Kidney epithelial cell (primary cell): ENCODE measurements at regions not wholly inside any gene's neighbourhood (a gene's known extent, or its start where the extent isn't known, plus 50 kb on each side); places are given as distances from the start of the nearest gene placed in this dataset.
A peak's percentile ranks its signal among the peaks of the same experiment; 100 is the strongest.

Experiments used
- DNase-seq: peaks from one replicate; pipeline ENCODE4 v3.0.0-alpha.2; 2010; ENCODE audit warnings: low read depth
- H3K27me3 ChIP-seq: 2 replicates; pipeline ENCODE4 v1.6.0; 2011; ENCODE audit warnings: low read length; ENCODE audit not compliant: control insufficient read depth, insufficient read depth
- H3K36me3 ChIP-seq: 2 replicates; pipeline ENCODE4 v1.5.1; 2011; ENCODE audit warnings: low read length; ENCODE audit not compliant: control insufficient read depth, insufficient read depth
- H3K4me3 ChIP-seq: 2 replicates; pipeline ENCODE4 v1.5.1; 2011; ENCODE audit warnings: low read depth, mild to moderate bottlenecking, control low read depth, low read length
- CTCF ChIP-seq: IDR thresholded peaks from 2 replicates; pipeline ENCODE4 v1.5.1; 2011; ENCODE audit warnings: mild to moderate bottlenecking, moderate library complexity, low read length, control low read depth, inconsistent platforms; ENCODE audit not compliant: insufficient read depth, poor library complexity, severe bottlenecking

DNA sequence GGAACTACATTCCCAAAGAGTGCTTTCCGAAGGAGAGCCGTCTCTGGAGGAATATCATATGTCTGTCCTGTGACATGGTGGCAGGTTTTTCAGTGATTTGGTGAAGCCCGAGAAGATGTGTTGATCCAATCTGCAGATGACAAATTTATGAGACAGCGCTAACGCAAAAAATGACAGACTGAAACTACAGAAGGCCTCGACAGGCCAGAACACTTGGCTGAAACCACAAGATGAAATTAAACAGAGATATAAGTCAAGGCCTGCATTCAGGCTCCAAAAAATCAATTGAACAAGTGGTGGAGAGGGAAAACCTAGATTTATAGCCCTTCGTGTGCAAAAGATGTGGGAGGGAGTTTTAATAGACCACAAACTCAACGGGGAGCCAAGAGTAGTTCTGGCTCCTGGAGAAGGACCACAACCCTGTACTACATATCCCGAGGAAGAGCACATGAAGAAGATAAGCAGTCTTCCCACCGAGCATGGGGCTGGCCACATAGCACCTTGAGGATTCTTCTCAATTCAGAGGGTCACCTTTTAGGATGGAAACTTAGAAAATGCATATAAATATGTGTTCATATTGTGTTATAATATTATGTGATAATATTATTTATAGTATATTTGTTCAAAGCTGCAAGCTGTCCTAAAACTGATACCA, 231.3 kb upstream of the PDE10A start:
- no peaks in the 10 kb centered on the region for H3K36me3 ChIP-seq
- DNase-seq = no peak
- TF ChIP-seq CTCF = no peak
- no peak overlapping the region for H3K4me3 ChIP-seq
- no peaks in the 10 kb centered on the region for H3K27me3 ChIP-seq

GRCh38 chr6:165893431-165893830, 230.4 kb upstream of the PDE10A start:
- Histone ChIP-seq H3K4me3 (no peak overlapping the region), H3K27me3 (no peaks in the 10 kb centered on the region), H3K36me3 (no peaks in the 10 kb centered on the region)
- no peak for TF ChIP-seq CTCF
- no peak for DNase-seq

DNA sequence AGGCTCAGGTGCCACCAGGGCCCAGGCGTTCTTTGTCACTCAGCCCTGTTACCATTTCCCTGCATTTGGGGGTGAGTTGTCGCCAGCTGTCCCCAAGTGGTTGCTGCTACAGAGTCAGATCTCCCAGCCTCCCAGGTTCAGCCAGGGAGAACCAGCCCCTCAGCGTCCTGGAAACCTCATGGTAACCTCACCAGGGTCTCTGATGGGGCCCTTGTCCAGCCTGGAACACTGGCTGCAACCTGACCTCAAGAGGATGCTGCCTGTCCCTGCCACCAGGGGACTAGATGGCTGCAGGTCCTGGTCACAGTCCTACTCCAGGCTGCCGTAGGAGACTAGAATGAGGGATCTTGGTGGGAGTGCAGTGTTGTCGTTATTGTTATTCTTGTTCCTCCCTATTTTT, 228.3 kb upstream of the PDE10A start:
- no peak for TF ChIP-seq CTCF

GRCh38 chr6:165890404-165890735, 227.3 kb upstream of the PDE10A start:
- no peaks in the 10 kb centered on the region for H3K36me3 ChIP-seq
- no peak overlapping the region for H3K4me3 ChIP-seq
- no peak for TF ChIP-seq CTCF
- no peak for DNase-seq
- H3K27me3 ChIP-seq = no peaks in the 10 kb centered on the region

More for the DNA sequence above, 228.3 kb upstream of the PDE10A start:
- H3K36me3 ChIP-seq = no peaks in the 10 kb centered on the region
- DNase-seq = no peak
- H3K4me3 ChIP-seq = no peak overlapping the region
- no peaks in the 10 kb centered on the region for H3K27me3 ChIP-seq

DNA sequence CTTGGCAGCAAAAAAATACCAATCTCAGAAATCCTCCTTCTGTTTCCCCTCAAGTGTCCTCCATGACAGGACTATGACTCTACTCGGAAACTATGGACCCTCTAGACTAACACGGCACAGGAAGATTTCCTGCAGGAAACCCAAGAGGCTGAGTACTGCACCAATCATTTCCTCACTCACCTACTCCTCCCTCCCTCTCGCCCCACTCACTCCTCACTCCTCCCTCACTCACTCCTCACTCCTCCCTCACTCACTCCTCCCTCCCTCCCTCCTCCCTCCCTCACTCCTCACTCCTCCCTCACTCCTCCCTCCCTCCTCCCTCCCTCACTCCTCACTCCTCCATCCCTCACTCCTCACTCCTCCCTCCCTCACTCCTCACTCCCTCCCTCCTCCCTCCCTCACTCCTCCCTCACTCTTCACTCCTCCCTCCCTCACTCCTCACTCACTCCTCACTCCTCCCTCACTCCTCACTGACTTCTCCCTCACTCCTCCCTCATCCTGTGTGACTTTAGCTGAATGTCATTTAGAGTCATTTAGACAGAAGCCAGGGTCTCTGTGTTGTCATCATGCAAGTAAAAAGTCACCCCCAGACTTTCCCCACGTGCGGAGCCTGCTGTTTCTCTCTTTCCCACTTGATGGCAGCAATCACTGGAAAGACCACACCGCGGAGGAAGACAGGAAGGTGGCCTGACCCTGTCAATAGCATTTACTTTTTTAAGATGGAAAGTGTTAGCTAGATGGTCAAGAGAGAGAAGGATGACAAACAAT, 226.8 kb upstream of the PDE10A start:
- Histone ChIP-seq H3K4me3 (no peak overlapping the region), H3K36me3 (no peaks in the 10 kb centered on the region), H3K27me3 (no peaks in the 10 kb centered on the region)
- TF ChIP-seq CTCF = peak; percentile 74
- no peak for DNase-seq

DNA sequence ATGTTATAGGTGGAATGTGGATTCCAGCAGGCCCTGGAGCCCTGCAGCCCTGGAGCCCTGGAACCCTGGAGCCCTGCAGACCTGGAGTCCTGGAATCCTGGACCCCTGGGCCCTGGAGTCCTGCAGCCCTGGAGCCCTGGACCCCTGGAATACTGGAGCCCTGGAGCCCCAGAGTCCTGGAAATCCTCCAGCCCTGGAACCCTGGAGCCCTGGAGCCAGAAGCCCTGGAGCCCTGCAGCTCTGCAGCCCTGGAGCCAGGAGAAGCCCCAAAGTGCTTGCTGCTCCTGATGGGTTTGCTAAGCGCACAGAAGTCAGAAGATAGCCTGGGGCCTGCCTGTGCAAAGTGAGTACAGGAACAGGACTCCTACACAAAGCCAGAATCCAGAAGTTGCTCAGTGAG, 223.1 kb upstream of the PDE10A start:
- Histone ChIP-seq H3K4me3 (no peak overlapping the region), H3K27me3 (no peaks in the 10 kb centered on the region), H3K36me3 (no peaks in the 10 kb centered on the region)
- DNase-seq = no peak
- no peak for TF ChIP-seq CTCF
